ENCODE measurements at regions not wholly inside any gene's neighbourhood (a gene's known extent, or its start where the extent isn't known, plus 50 kb on each side); places are given as distances from the start of the nearest gene placed in this dataset.

GRCh38 chr7:85488406-85488805 lies 301.6 kb upstream of the SEMA3D start:
- Histone ChIP-seq H3K4me3 (no peak overlapping the region), H3K9me3 (no peaks in the 10 kb centered on the region), H3K4me1 (no peaks in the 10 kb centered on the region), H3K27me3 (no peaks in the 10 kb centered on the region), H3K27ac (no peak overlapping the region), H3K36me3 (no peaks in the 10 kb centered on the region)
- no peak for DNase-seq (ENCODE audit: low spot score)
- TF ChIP-seq CTCF (IDR thresholded peaks at IDR 0.05) = no peak

GRCh38 chr7:85483177-85483576 lies 296.3 kb upstream of the SEMA3D start:
- H3K27me3 ChIP-seq = no peaks in the 10 kb centered on the region
- H3K36me3 ChIP-seq = no peaks in the 10 kb centered on the region
- no peak for TF ChIP-seq CTCF (IDR thresholded peaks at IDR 0.05)
- no peaks in the 10 kb centered on the region for H3K9me3 ChIP-seq
- DNase-seq (ENCODE audit: low spot score) = no peak
- H3K27ac ChIP-seq = no peak overlapping the region
- H3K4me3 ChIP-seq = no peak overlapping the region
- H3K4me1 ChIP-seq = no peaks in the 10 kb centered on the region

GRCh38 chr7:85480666-85481065 lies 293.8 kb upstream of the SEMA3D start:
- DNase-seq (ENCODE audit: low spot score) = no peak
- no peak overlapping the region for H3K4me3 ChIP-seq

GRCh38 chr7:85479918-85480643 lies 293.2 kb upstream of the SEMA3D start:
- no peak overlapping the region for H3K27ac ChIP-seq
- no peak for TF ChIP-seq CTCF (IDR thresholded peaks at IDR 0.05)
- H3K27me3 ChIP-seq = no peaks in the 10 kb centered on the region
- no peak overlapping the region for H3K4me3 ChIP-seq
- H3K9me3 ChIP-seq = no peaks in the 10 kb centered on the region
- DNase-seq (ENCODE audit: low spot score) = no peak
- H3K36me3 ChIP-seq = no peaks in the 10 kb centered on the region
- no peaks in the 10 kb centered on the region for H3K4me1 ChIP-seq

More at GRCh38 chr7:85480666-85481065, 293.8 kb upstream of the SEMA3D start:
- Histone ChIP-seq H3K36me3 (no peaks in the 10 kb centered on the region), H3K4me1 (no peaks in the 10 kb centered on the region), H3K9me3 (no peaks in the 10 kb centered on the region), H3K27ac (no peak overlapping the region), H3K27me3 (no peaks in the 10 kb centered on the region)
- TF ChIP-seq CTCF (IDR thresholded peaks at IDR 0.05) = no peak

- Histone ChIP-seq H3K27me3 (no peaks in the 10 kb centered on the region), H3K9me3 (no peaks in the 10 kb centered on the region), H3K4me3 (no peak overlapping the region), H3K36me3 (no peaks in the 10 kb centered on the region), H3K27ac (no peak overlapping the region), H3K4me1 (no peaks in the 10 kb centered on the region)
- DNase-seq (ENCODE audit: low spot score) = no peak
- TF ChIP-seq CTCF (IDR thresholded peaks at IDR 0.05) = no peak
Observed at GRCh38 chr7:85478530-85478929, 291.7 kb upstream of the SEMA3D start.

- H3K9me3 ChIP-seq = no peaks in the 10 kb centered on the region
- H3K4me1 ChIP-seq = no peaks in the 10 kb centered on the region
- no peak for TF ChIP-seq CTCF (IDR thresholded peaks at IDR 0.05)
- H3K27ac ChIP-seq = no peak overlapping the region
- no peak for DNase-seq (ENCODE audit: low spot score)
- no peak overlapping the region for H3K4me3 ChIP-seq
- no peaks in the 10 kb centered on the region for H3K36me3 ChIP-seq
- H3K27me3 ChIP-seq = no peaks in the 10 kb centered on the region
Observed at GRCh38 chr7:85475476-85475875, 288.6 kb upstream of the SEMA3D start.
